Dedifferentiated amniotic fluid mesenchymal stem cell (primary cell): ENCODE measurements at regions not wholly inside any gene's neighbourhood (a gene's known extent, or its start where the extent isn't known, plus 50 kb on each side); places are given as distances from the start of the nearest gene placed in this dataset.

Experiments
- DNase-seq: peaks from one replicate; pipeline ENCODE4 v3.0.0-alpha.2; 2016; ENCODE audit errors: extremely low spot score

- no peak for DNase-seq
Observed at GRCh38 chr10:118467200-118467599, 125.1 kb upstream of the FAM204A start.

- no peak for DNase-seq
Observed at GRCh38 chr10:118465300-118465874, 123.3 kb upstream of the FAM204A start.

- DNase-seq, result no peak
Observed at GRCh38 chr10:118463740-118464139, 121.6 kb upstream of the FAM204A start.

GRCh38 chr10:118462401-118462800 lies 120.3 kb upstream of the FAM204A start:
- no peak for DNase-seq

GRCh38 chr10:118459642-118460193 lies 117.6 kb upstream of the FAM204A start:
- DNase-seq, result peak; percentile 68

- no peak for DNase-seq
Observed at GRCh38 chr10:118458957-118459641, 117.0 kb upstream of the FAM204A start.

GRCh38 chr10:118457824-118458428 lies 115.8 kb upstream of the FAM204A start:
- DNase-seq, result no peak

GRCh38 chr10:118455181-118455695 lies 113.1 kb upstream of the FAM204A start:
- DNase-seq, result no peak

GRCh38 chr10:118454211-118454610 lies 112.1 kb upstream of the FAM204A start:
- DNase-seq, result no peak

- no peak for DNase-seq
Observed at GRCh38 chr10:118452098-118452497, 110.0 kb upstream of the FAM204A start.

GRCh38 chr10:118449521-118449920 lies 107.4 kb upstream of the FAM204A start:
- DNase-seq, result no peak

GRCh38 chr10:118448744-118449143 lies 106.6 kb upstream of the FAM204A start:
- no peak for DNase-seq

- no peak for DNase-seq
Observed at GRCh38 chr10:118447478-118448270, 105.5 kb upstream of the FAM204A start.

GRCh38 chr10:118445535-118445934 lies 103.4 kb upstream of the FAM204A start:
- DNase-seq, result no peak

GRCh38 chr10:118444069-118444468 lies 101.9 kb upstream of the FAM204A start:
- no peak for DNase-seq

GRCh38 chr10:118442032-118442431 lies 99.9 kb upstream of the FAM204A start:
- DNase-seq, result no peak

- DNase-seq, result no peak
Observed at GRCh38 chr10:118439824-118440223, 97.7 kb upstream of the FAM204A start.

- no peak for DNase-seq
Observed at GRCh38 chr10:118436742-118437141, 94.6 kb upstream of the FAM204A start.

- no peak for DNase-seq
Observed at GRCh38 chr10:118430190-118430589, 88.1 kb upstream of the FAM204A start.

GRCh38 chr10:118423800-118424442 lies 81.8 kb upstream of the FAM204A start:
- DNase-seq, result peak; percentile 87

- no peak for DNase-seq
Observed at GRCh38 chr10:118422241-118422640, 80.1 kb upstream of the FAM204A start.
